Muscle layer of duodenum (tissue), 2 donors: ENCODE measurements at regions not wholly inside any gene's neighbourhood (a gene's known extent, or its start where the extent isn't known, plus 50 kb on each side); places are given as distances from the start of the nearest gene placed in this dataset.
"Not testable (repeated sequence)": the region's sequence is repeated elsewhere in the genome, so short reads cannot be mapped to it uniquely, and the experiment has no call there.

Experiments used
- H3K27ac ChIP-seq: one replicate; pipeline ENCODE4 v1.7.0; 2013; ENCODE audit warnings: mild to moderate bottlenecking, low read length
- H3K27me3 ChIP-seq: one replicate; pipeline ENCODE4 v1.7.0; 2013; ENCODE audit warnings: low read depth, mild to moderate bottlenecking, control low read depth, low read length
- H3K36me3 ChIP-seq, 2 donors: one replicate each; pipeline ENCODE4 v1.7.0; 2013; ENCODE audit warnings: low read length in 2 of 2, control low read depth in 1 of 2, mild to moderate bottlenecking in 1 of 2; ENCODE audit not compliant: insufficient read depth in 2 of 2, control insufficient read depth in 1 of 2
- H3K4me1 ChIP-seq, 2 donors: one replicate each; pipeline ENCODE4 v1.7.0; 2013; ENCODE audit warnings: low read length in 2 of 2, mild to moderate bottlenecking in 2 of 2, control low read depth in 1 of 2, moderate library complexity in 1 of 2; ENCODE audit not compliant: insufficient read depth in 2 of 2, control insufficient read depth in 1 of 2
- H3K4me3 ChIP-seq, 2 donors: one replicate each; pipeline ENCODE4 v1.7.0; 2013; ENCODE audit warnings: low read length in 2 of 2, low read depth in 1 of 2, mild to moderate bottlenecking in 1 of 2
- H3K9me3 ChIP-seq, 2 donors: one replicate each; pipeline ENCODE4 v1.7.0; 2013; ENCODE audit warnings: low read length in 2 of 2, control low read depth in 1 of 2, mild to moderate bottlenecking in 1 of 2; ENCODE audit not compliant: control insufficient read depth in 1 of 2
- donor health status: healthy.

DNA sequence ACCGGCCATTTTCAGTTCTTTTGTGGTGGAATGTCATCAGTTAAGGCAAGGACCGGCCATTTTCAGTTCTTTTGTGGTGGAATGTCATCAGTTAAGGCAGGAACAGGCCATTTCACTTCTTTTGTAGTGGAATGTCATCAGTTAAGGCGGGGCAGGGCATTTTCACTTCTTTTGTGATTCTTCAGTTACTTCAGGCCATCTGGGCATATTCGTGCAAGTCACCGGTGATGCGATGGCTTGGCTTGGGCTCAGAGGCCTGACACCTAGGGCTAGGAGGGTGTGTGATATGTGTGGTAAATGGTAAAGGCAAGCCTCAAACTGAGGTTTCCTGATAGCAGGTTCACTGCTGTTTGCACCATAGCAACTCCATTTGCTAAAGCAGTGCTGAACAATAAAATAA, 293.2 kb upstream of the SEMA6A start:
- H3K4me3 ChIP-seq, H3K36me3 ChIP-seq, H3K4me1 ChIP-seq, H3K27me3 ChIP-seq, H3K9me3 ChIP-seq, H3K27ac ChIP-seq: not testable (repeated sequence)

DNA sequence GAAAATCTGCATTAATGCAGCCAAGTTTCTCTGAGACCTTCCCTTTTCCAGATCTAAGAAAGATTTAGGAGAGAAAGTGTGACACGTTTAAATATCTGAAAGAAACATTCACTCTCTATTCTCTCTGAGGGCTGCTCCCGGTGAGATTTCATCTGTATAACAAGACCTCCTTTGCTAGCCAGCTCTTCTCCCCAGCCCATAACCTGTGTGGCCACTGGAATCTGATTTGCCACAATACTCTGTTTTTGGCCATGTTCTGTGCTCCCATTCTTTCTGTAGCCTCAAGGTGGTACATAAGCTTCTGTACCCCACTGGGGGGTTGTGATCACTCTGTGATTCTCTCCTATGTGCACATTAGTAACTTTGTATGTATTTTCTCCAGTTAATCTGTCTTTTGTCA, 291.0 kb upstream of the SEMA6A start:
- no peaks in the 10 kb centered on the region for H3K36me3 ChIP-seq
- H3K27me3 ChIP-seq, result no peaks in the 10 kb centered on the region
- no peaks in the 10 kb centered on the region for H3K4me1 ChIP-seq
- H3K9me3 ChIP-seq, result peaks cover 0 to 4% of the 10 kb centered on the region in 2 donors
- H3K4me3 ChIP-seq, result no peak overlapping the region
- H3K27ac ChIP-seq, result no peak overlapping the region

DNA sequence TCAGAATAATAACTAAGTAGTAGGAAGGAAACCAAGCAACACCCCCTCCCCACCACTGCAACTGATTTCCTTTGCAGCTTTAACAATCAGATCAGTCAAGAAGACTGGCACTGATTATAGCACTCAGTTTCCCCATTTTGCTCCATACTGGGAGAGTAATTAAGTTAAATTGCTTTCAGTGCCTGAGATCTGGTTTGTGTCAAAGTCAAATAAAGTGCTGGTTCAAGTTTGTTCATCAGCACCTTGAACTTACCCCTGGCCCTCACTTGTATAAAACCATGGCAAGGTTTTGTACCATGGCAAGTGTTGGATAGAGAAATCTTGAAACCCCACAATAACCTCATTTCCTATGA, 290.2 kb upstream of the SEMA6A start:
- Histone ChIP-seq H3K4me3 (no peak overlapping the region), H3K27ac (no peak overlapping the region), H3K36me3 (no peaks in the 10 kb centered on the region), H3K9me3 (peaks cover 0 to 4% of the 10 kb centered on the region in 2 donors), H3K4me1 (no peaks in the 10 kb centered on the region), H3K27me3 (no peaks in the 10 kb centered on the region)

DNA sequence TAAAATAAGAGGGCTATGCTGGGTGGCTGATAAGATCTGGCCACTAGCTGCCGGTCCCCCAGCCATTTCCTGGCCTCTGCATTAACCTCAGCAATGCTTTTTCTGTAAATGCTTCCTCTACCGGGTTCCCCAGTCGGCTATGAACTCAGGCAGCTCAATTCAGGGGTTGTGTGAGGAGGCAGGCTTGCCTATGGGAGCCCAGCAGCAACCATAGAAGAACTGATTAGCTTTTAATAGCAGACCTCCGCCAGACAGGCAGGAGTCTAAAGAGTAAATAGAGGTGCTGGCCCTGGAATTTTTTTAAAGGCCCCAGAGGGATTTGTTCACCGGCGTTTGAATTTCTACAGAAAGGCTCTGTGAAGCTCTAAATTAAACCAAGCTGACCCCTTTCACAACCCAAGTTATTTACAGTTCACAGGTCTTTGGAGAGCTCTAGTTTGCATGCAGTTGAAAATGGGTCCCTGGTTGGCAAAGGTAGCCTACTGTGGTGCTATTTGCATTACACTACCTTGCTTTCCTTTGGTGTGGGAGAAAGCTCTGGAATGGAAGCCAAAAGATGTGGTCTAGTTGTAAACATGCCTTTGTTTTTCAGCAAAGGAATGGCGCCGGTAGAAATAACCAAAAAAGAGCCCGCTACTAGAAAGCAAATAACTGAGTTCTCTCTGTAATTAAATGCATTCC, 289.7 kb upstream of the SEMA6A start:
- H3K4me1 ChIP-seq, result no peaks in the 10 kb centered on the region
- peaks cover 0 to under 1% of the 10 kb centered on the region in 2 donors for H3K9me3 ChIP-seq
- no peaks in the 10 kb centered on the region for H3K36me3 ChIP-seq
- H3K4me3 ChIP-seq, result no peak overlapping the region
- H3K27me3 ChIP-seq, result no peaks in the 10 kb centered on the region
- H3K27ac ChIP-seq, result no peak overlapping the region

DNA sequence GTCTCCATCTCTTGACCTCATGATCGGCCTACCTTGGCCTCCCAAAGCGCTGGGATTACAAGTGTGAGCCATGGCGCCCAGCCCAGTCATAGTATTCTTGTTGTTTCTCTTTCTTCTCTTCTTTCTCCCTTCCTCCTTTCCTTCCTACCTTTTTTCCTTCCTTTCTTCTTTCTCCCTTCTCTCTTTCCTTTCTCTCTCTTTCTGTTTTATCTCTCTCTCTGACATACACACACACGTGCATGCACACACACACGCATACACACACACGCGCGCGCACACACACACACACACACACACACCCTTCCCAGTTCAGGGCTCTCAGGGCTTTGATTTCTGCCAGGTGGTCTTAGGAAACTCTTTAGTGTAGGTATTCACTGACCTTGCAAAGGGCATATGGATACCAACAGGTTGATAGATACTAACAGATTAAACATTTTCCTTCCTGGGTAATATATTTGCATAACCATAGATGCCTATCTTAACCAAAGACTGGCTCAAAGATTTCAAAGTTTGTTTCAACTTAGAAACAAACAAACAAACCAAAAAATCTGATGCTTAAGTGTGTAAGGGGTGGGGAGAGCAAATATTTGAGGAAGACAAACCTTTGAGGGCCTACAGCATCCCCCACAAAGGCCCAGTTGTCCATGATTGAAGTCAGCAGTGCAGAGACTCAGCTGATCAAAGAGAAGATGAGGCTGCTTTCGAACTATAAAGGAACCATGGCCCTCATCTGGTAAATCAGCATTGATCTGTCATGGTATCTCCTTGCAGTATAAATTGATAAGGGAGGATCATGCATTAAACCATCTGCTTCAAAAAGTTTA, 288.2 kb upstream of the SEMA6A start:
- Histone ChIP-seq H3K27me3 (no peaks in the 10 kb centered on the region), H3K4me3 (no peak overlapping the region), H3K27ac (no peak overlapping the region), H3K9me3 (no peaks in the 10 kb centered on the region), H3K4me1 (no peaks in the 10 kb centered on the region), H3K36me3 (no peaks in the 10 kb centered on the region)

DNA sequence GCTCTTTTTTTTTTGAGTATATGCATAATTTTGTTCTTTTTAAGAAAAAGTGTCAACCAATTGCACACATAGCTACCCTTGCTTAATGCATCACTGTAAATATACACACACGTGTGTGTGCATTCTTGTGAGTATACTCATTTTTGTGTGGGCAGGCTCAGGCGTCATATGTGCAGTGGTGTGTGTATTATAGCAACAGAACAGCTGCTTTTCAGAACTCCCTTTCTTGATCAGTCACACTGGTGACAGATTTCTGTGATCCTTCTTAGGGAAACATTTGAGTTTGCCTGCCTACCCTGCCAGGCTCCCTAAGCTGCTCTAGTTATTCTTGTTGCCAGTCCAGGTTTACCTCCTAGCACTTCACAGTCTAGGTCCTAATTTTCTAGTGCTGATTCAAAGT, 287.0 kb upstream of the SEMA6A start:
- Histone ChIP-seq H3K9me3 (no peaks in the 10 kb centered on the region), H3K4me1 (no peaks in the 10 kb centered on the region), H3K27me3 (no peaks in the 10 kb centered on the region), H3K27ac (no peak overlapping the region), H3K36me3 (no peaks in the 10 kb centered on the region), H3K4me3 (no peak overlapping the region)

DNA sequence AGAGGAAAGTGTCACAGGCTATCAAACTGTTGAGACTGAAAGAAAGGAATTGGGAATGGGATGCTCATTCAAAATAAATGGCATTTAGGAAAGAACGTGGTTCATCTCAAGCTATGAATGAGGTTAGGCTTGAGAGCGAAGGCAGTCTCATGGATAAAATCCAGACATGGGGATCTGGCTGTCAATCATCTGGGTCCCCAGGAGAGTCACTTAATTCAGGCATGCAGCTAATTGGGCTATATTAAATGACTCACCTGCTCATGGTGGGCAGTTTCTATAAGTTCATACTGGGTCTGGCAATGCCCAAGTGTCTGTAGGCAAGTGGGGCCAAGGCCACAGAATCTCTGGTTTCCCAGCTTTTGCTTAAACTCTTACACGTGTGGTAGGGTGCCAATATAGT, 286.5 kb upstream of the SEMA6A start:
- Histone ChIP-seq H3K36me3 (no peaks in the 10 kb centered on the region), H3K4me1 (no peaks in the 10 kb centered on the region), H3K27me3 (no peaks in the 10 kb centered on the region), H3K4me3 (no peak overlapping the region), H3K9me3 (no peaks in the 10 kb centered on the region), H3K27ac (no peak overlapping the region)

DNA sequence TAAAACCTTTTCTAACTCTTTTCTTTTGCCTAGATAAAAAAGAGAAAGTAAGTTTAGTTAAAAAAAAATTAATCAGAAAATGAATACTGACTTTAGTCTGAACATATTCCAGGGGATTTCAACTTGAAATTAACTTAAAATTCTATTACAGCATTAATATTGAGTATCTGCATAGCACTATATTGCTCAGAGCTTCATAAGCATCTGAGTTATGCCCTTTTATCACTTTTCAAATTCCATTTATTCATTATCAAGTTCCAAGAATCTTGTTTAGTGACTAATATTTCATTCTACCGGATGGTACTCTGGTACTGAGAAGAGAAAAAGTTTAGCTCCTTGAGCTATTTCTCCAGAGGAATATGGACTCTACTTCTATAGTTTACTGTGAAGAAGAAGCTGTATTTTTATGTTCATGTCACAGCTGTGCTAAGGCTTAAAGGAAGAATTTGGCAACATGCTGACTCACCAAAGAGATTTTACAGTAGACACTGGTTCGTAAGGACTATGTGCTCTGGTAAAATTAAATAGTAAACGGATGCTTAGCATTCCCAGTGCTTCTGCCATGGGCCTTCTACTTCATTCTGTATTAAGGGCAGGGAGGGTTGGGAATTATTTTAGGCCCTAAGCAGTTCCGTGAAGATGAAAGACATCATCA, 285.2 kb upstream of the SEMA6A start:
- Histone ChIP-seq H3K27ac (no peak overlapping the region), H3K27me3 (no peaks in the 10 kb centered on the region), H3K4me3 (no peak overlapping the region), H3K36me3 (no peaks in the 10 kb centered on the region), H3K9me3 (no peaks in the 10 kb centered on the region), H3K4me1 (no peaks in the 10 kb centered on the region)

DNA sequence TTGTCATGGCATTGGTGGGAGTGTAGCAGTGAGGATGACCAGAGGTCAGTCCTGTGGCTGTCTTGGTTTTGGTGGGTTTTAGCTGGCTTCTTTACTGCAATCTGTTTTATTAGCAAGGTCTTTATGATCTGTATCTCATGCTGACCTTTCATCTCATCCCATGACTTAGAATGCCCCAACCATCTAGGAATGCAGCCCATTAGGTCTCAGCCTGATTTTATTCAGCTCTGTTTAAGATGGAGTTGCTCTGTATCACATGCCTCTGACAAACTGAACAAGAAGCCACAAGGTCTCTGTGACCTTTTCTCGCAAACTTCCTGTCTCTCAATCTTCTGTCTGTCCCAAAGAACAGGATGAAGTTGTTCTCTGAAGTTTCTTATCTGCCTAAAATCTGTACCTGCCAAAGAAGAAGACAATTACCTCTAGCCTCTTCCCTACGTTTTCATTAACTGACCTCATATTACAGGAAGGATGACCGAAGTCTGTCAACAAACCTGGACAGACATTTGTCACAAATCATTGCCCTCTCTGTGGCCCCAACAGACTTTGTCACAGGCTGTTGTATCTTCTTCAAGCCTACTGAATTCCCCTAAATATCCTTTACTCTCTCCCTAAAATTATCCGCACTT, 284.2 kb upstream of the SEMA6A start:
- H3K9me3 ChIP-seq, result no peaks in the 10 kb centered on the region
- no peaks in the 10 kb centered on the region for H3K36me3 ChIP-seq
- no peaks in the 10 kb centered on the region for H3K4me1 ChIP-seq
- H3K27me3 ChIP-seq, result no peaks in the 10 kb centered on the region
- no peak overlapping the region for H3K27ac ChIP-seq
- H3K4me3 ChIP-seq, result no peak overlapping the region

DNA sequence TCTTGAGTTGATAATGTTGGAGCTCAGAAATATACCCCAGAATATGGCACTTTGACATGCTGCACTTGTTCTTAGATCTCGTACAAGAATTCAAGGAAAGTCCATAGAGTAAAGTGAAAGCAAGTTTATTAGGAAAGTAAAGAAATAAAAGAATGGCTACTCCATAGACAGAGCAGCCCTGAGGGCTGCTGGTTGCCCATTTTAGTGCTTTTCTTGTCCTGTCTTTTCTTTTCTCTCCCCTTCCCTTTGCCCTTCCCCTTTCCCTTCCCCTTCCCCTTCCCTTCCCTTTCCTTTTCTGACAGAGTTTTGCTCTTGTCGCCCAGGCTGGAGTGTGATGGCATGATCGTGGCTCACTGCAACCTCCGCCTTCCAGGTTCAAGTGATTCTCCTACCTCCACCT, 283.4 kb upstream of the SEMA6A start:
- H3K4me3 ChIP-seq, H3K27ac ChIP-seq, H3K9me3 ChIP-seq, H3K4me1 ChIP-seq, H3K27me3 ChIP-seq, H3K36me3 ChIP-seq: not testable (repeated sequence)

DNA sequence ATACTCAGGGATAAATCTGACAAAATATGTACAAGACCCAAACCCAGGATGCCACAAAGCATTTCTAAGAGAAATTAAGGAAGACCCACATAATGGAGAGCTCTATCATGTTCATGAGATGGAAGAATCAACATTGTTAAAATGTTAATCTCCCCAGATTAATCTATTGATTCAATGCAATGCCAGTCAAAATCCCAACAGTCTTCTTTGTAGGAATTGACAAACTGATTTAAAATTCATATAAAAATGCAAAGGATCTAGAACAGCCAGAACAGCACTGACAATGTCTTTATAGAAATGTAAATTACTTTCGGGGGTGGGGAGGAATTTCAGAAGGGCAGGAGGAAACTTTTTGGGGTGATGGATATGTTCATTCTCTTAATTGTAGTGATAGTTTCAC, 281.6 kb upstream of the SEMA6A start:
- Histone ChIP-seq H3K4me1 (no peaks in the 10 kb centered on the region), H3K36me3 (no peaks in the 10 kb centered on the region), H3K9me3 (no peaks in the 10 kb centered on the region), H3K27ac (no peak overlapping the region), H3K4me3 (no peak overlapping the region), H3K27me3 (no peaks in the 10 kb centered on the region)
